ENCODE measurements at regions not wholly inside any gene's neighbourhood (a gene's known extent, or its start where the extent isn't known, plus 50 kb on each side); places are given as distances from the start of the nearest gene placed in this dataset.

DNA sequence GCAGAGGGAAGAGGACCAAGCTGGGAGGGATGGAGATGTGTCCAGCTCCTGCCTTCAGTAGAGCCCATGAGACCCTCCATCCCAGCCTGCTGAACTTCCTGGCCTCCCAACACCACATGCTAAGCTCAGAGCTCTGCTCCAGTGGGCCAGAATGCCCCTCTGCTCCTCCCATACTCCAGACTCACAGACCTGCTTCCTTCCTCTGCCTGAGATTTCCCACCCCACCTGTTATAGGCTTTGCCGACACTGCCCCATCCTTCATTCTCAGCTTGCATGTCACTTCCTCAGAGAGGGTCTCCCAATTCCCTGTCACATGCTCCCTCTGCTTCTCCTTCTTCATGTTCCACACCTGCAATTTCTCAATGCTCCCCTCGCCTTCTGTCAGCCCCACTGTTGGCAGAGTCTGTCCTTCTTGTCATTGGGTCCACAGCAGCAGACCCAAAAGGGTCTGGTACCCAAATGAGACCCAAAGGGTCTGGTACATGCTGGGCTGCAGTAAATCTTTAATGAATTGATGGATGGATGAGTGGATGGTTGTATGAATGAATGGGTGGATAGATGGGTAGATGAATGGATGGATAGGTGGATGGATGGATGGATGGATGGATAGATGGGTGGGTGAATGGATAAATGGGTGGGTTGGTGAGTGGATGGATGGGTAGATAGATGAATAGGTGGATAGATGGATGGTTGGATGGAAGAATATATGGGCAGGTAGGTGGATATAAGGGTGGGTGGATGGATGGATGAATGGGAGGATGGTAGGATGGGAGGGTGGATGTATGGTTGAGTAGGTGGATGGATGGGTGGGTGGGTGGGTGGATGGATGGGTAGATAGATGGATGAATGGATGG, 105.3 kb upstream of the FGF3 start:
- Histone ChIP-seq H3K27ac (ENCODE audit: low read depth, low read length) (no peak overlapping the region), H3F3A (ENCODE audit: insufficient read depth) (no peaks in the 10 kb centered on the region), H3K27me3 (ENCODE audit: low read length) (no peaks in the 10 kb centered on the region), H3K36me3 (ENCODE audit: low read length) (no peaks in the 10 kb centered on the region), H3K9ac (ENCODE audit: low read length) (no peak overlapping the region), H4K20me1 (ENCODE audit: low read depth, low read length) (no peaks in the 10 kb centered on the region), H2AFZ (ENCODE audit: low read depth, low read length, severe bottlenecking) (no peak overlapping the region), H3K9me2 (replicated peaks; ENCODE audit: insufficient read depth, low read length) (no peaks in the 10 kb centered on the region), H3K4me3 (ENCODE audit: insufficient read depth, low read length, poor library complexity, severe bottlenecking) (no peak overlapping the region), H3K4me2 (ENCODE audit: low read depth, low read length, poor library complexity, severe bottlenecking) (no peak overlapping the region), H3K79me2 (ENCODE audit: insufficient read depth, low read length) (no peaks in the 10 kb centered on the region), H3K9me3 (ENCODE audit: insufficient read depth, low read length) (no peaks in the 10 kb centered on the region)
- TF ChIP-seq, protein P1, sequence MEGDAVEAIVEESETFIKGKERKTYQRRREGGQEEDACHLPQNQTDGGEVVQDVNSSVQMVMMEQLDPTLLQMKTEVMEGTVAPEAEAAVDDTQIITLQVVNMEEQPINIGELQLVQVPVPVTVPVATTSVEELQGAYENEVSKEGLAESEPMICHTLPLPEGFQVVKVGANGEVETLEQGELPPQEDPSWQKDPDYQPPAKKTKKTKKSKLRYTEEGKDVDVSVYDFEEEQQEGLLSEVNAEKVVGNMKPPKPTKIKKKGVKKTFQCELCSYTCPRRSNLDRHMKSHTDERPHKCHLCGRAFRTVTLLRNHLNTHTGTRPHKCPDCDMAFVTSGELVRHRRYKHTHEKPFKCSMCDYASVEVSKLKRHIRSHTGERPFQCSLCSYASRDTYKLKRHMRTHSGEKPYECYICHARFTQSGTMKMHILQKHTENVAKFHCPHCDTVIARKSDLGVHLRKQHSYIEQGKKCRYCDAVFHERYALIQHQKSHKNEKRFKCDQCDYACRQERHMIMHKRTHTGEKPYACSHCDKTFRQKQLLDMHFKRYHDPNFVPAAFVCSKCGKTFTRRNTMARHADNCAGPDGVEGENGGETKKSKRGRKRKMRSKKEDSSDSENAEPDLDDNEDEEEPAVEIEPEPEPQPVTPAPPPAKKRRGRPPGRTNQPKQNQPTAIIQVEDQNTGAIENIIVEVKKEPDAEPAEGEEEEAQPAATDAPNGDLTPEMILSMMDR (IDR thresholded peaks at IDR 0.05; ENCODE audit: insufficient read depth, low read length, poor library complexity, severe bottlenecking) = no peak
- TF ChIP-seq EZH2phosphoT487 (conservative IDR thresholded peaks at IDR 0.05; ENCODE audit: low read length) = no peak

DNA sequence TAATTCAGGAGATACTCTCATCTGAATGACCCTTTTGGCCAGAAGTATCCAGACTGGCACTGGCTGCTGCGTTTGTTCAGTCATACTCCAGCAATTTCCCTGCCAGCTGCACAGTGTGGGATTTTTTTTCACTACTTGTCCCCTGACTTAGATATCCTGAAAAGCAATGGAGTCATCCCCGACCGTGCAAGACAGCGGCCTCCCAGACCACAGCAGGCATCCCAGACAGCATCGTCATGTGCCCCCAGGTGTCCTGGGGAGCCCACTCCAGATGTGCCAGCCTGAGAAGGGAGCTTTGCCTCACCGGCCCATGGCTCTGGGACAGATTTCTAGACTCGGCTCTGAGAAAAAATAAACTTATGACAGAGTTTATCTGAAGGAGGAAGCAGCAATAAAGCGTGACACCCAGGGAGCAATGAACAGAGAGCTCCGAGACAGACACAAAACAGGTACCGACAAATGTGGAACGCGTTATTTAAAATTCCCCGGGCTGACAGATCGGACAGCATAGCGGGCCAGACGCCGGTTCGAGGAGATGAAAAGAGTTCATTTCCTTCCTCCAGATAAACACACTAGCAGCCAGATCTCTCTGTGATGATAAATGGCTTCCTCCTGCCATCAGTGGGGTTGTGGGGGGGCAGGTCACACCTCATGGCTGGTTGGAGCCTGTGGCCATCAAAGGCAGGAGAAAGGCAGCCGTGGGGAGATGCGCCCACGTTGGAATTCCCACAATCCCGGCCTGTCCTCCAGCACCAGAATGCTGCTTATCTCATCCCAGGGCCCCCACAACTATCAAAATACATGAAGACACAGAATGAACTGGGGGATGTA, 106.4 kb upstream of the FGF3 start:
- Histone ChIP-seq H3K9me3 (ENCODE audit: insufficient read depth, low read length) (no peaks in the 10 kb centered on the region), H4K20me1 (ENCODE audit: low read depth, low read length) (no peaks in the 10 kb centered on the region), H3K27ac (ENCODE audit: low read depth, low read length) (no peak overlapping the region), H3K79me2 (ENCODE audit: insufficient read depth, low read length) (no peaks in the 10 kb centered on the region), H3K4me2 (ENCODE audit: low read depth, low read length, poor library complexity, severe bottlenecking) (no peak overlapping the region), H3K4me3 (ENCODE audit: insufficient read depth, low read length, poor library complexity, severe bottlenecking) (no peak overlapping the region), H3K36me3 (ENCODE audit: low read length) (no peaks in the 10 kb centered on the region), H3K27me3 (ENCODE audit: low read length) (no peaks in the 10 kb centered on the region), H3K9me2 (replicated peaks; ENCODE audit: insufficient read depth, low read length) (no peaks in the 10 kb centered on the region), H3F3A (ENCODE audit: insufficient read depth) (no peaks in the 10 kb centered on the region), H2AFZ (ENCODE audit: low read depth, low read length, severe bottlenecking) (no peak overlapping the region), H3K9ac (ENCODE audit: low read length) (no peak overlapping the region)
- TF ChIP-seq EZH2phosphoT487 (conservative IDR thresholded peaks at IDR 0.05; ENCODE audit: low read length) = no peak
- TF ChIP-seq, protein P1 (IDR thresholded peaks at IDR 0.05; ENCODE audit: insufficient read depth, low read length, poor library complexity, severe bottlenecking) = no peak

- Histone ChIP-seq H4K20me1 (ENCODE audit: low read depth, low read length) (no peaks in the 10 kb centered on the region), H3K9me3 (ENCODE audit: insufficient read depth, low read length) (no peaks in the 10 kb centered on the region), H3K36me3 (ENCODE audit: low read length) (no peaks in the 10 kb centered on the region), H3F3A (ENCODE audit: insufficient read depth) (no peaks in the 10 kb centered on the region), H3K4me2 (ENCODE audit: low read depth, low read length, poor library complexity, severe bottlenecking) (no peak overlapping the region), H3K27me3 (ENCODE audit: low read length) (no peaks in the 10 kb centered on the region), H3K27ac (ENCODE audit: low read depth, low read length) (no peak overlapping the region), H3K9me2 (replicated peaks; ENCODE audit: insufficient read depth, low read length) (no peaks in the 10 kb centered on the region), H3K4me3 (ENCODE audit: insufficient read depth, low read length, poor library complexity, severe bottlenecking) (no peak overlapping the region), H3K9ac (ENCODE audit: low read length) (no peak overlapping the region), H2AFZ (ENCODE audit: low read depth, low read length, severe bottlenecking) (no peak overlapping the region), H3K79me2 (ENCODE audit: insufficient read depth, low read length) (no peaks in the 10 kb centered on the region)
- TF ChIP-seq, protein P1 (IDR thresholded peaks at IDR 0.05; ENCODE audit: insufficient read depth, low read length, poor library complexity, severe bottlenecking) = no peak
- no peak for TF ChIP-seq EZH2phosphoT487 (conservative IDR thresholded peaks at IDR 0.05; ENCODE audit: low read length)
Measured at GRCh38 chr11:69926376-69927050, 107.3 kb upstream of the FGF3 start.
